ENCODE measurements at regions not wholly inside any gene's neighbourhood (a gene's known extent, or its start where the extent isn't known, plus 50 kb on each side); places are given as distances from the start of the nearest gene placed in this dataset.

GRCh38 chr2:5459041-5459440 lies 233.1 kb upstream of the SOX11 start:
- Mint-ChIP-seq H3K9me3 (ENCODE audit: unreplicated experiment) (no peaks in the 10 kb centered on the region), H3K4me1 (ENCODE audit: unreplicated experiment) (no peaks in the 10 kb centered on the region), H3K4me3 (ENCODE audit: unreplicated experiment) (no peak overlapping the region), H3K36me3 (ENCODE audit: unreplicated experiment) (no peaks in the 10 kb centered on the region), H3K27me3 (ENCODE audit: unreplicated experiment) (peaks cover 7% of the 10 kb centered on the region), H3K27ac (ENCODE audit: unreplicated experiment) (no peak overlapping the region)
- DNase-seq (ENCODE audit: extremely low spot score, unreplicated experiment): peak; percentile 54
- no peak for TF ChIP-seq CTCF (IDR thresholded peaks at IDR 0.05)

- no peaks in the 10 kb centered on the region for H3K36me3 Mint-ChIP-seq (ENCODE audit: unreplicated experiment)
- no peak for TF ChIP-seq CTCF (IDR thresholded peaks at IDR 0.05)
- H3K27me3 Mint-ChIP-seq (ENCODE audit: unreplicated experiment): peaks cover 7% of the 10 kb centered on the region
- no peaks in the 10 kb centered on the region for H3K4me1 Mint-ChIP-seq (ENCODE audit: unreplicated experiment)
- H3K4me3 Mint-ChIP-seq (ENCODE audit: unreplicated experiment): no peak overlapping the region
- no peaks in the 10 kb centered on the region for H3K9me3 Mint-ChIP-seq (ENCODE audit: unreplicated experiment)
- H3K27ac Mint-ChIP-seq (ENCODE audit: unreplicated experiment): no peak overlapping the region
- no peak for DNase-seq (ENCODE audit: extremely low spot score, unreplicated experiment)
These were observed 227.5 kb upstream of the SOX11 start for GRCh38 chr2:5464657-5465056.

- no peaks in the 10 kb centered on the region for H3K9me3 Mint-ChIP-seq (ENCODE audit: unreplicated experiment)
- no peaks in the 10 kb centered on the region for H3K4me1 Mint-ChIP-seq (ENCODE audit: unreplicated experiment)
- DNase-seq (ENCODE audit: extremely low spot score, unreplicated experiment): no peak
- no peak overlapping the region for H3K27ac Mint-ChIP-seq (ENCODE audit: unreplicated experiment)
- no peaks in the 10 kb centered on the region for H3K36me3 Mint-ChIP-seq (ENCODE audit: unreplicated experiment)
- H3K4me3 Mint-ChIP-seq (ENCODE audit: unreplicated experiment): no peak overlapping the region
- TF ChIP-seq CTCF (IDR thresholded peaks at IDR 0.05): no peak
- peaks cover 7% of the 10 kb centered on the region for H3K27me3 Mint-ChIP-seq (ENCODE audit: unreplicated experiment)
These were observed 226.3 kb upstream of the SOX11 start for GRCh38 chr2:5465859-5466258.

- Mint-ChIP-seq H3K4me3 (ENCODE audit: unreplicated experiment) (no peak overlapping the region), H3K9me3 (ENCODE audit: unreplicated experiment) (no peaks in the 10 kb centered on the region), H3K27ac (ENCODE audit: unreplicated experiment) (no peak overlapping the region), H3K36me3 (ENCODE audit: unreplicated experiment) (no peaks in the 10 kb centered on the region), H3K27me3 (ENCODE audit: unreplicated experiment) (peaks cover 7% of the 10 kb centered on the region), H3K4me1 (ENCODE audit: unreplicated experiment) (no peaks in the 10 kb centered on the region)
- no peak for TF ChIP-seq CTCF (IDR thresholded peaks at IDR 0.05)
- DNase-seq (ENCODE audit: extremely low spot score, unreplicated experiment): peak; percentile 32
These were observed 224.8 kb upstream of the SOX11 start for GRCh38 chr2:5467178-5467905.

- no peak overlapping the region for H3K27ac Mint-ChIP-seq (ENCODE audit: unreplicated experiment)
- no peak overlapping the region for H3K4me3 Mint-ChIP-seq (ENCODE audit: unreplicated experiment)
- no peak for TF ChIP-seq CTCF (IDR thresholded peaks at IDR 0.05)
- no peaks in the 10 kb centered on the region for H3K9me3 Mint-ChIP-seq (ENCODE audit: unreplicated experiment)
- peak; percentile 7 for DNase-seq (ENCODE audit: extremely low spot score, unreplicated experiment)
- H3K27me3 Mint-ChIP-seq (ENCODE audit: unreplicated experiment): no peaks in the 10 kb centered on the region
- H3K4me1 Mint-ChIP-seq (ENCODE audit: unreplicated experiment): no peaks in the 10 kb centered on the region
- H3K36me3 Mint-ChIP-seq (ENCODE audit: unreplicated experiment): no peaks in the 10 kb centered on the region
These were observed 219.5 kb upstream of the SOX11 start for GRCh38 chr2:5472673-5473072.

Data from osteocyte (in vitro differentiated cells).